HG02885 (cell line): ENCODE measurements at regions not wholly inside any gene's neighbourhood (a gene's known extent, or its start where the extent isn't known, plus 50 kb on each side); places are given as distances from the start of the nearest gene placed in this dataset.
"Not testable (repeated sequence)": the region's sequence is repeated elsewhere in the genome, so short reads cannot be mapped to it uniquely, and the experiment has no call there.

ENCODE experiments used
- ATAC-seq: cut with Tn5 transposase; IDR thresholded peaks from one replicate; pipeline ENCODE4 v1.9.1; 2021; ENCODE audit warnings: mild to moderate bottlenecking; ENCODE audit not compliant: unreplicated experiment, poor library complexity

DNA sequence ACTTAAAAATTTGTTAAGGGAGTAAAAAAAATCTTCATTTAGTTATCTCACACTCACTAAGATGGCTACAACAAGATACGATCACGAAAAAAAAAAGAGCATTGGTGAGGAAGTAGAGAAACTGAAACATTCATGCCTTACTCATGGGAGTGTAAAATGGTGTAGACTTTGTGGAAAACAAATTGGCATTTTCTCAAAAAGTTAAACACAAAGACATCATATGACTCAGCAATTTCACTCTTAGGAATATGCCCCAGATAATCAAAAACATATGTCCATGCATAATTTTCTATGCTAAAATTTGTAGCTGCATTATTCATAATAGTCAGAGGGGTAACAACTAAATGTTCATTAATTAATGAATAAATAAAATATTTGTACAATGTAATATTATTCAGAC is 120.9 kb upstream of the IRAK1BP1 start:
- ATAC-seq: no peak

DNA sequence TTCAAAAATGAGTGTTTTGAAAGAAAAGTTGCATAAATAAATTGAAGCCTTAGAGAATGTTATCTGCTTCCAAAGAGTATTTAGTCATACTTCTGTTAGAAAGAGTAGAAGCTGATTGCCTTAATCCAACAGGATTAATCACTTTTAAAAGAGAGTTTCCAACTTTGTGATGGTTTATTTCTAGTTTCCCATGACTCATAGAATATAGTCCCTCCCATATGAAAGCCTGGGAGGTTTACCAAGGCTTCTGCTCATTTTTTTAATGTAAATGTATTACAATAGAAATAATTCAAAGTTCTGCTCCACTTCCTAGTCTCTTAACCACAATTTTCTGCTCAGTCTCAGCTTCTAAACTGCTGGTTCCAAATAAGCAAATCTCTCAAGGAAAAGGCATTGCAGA is 118.0 kb upstream of the IRAK1BP1 start:
- no peak for ATAC-seq

DNA sequence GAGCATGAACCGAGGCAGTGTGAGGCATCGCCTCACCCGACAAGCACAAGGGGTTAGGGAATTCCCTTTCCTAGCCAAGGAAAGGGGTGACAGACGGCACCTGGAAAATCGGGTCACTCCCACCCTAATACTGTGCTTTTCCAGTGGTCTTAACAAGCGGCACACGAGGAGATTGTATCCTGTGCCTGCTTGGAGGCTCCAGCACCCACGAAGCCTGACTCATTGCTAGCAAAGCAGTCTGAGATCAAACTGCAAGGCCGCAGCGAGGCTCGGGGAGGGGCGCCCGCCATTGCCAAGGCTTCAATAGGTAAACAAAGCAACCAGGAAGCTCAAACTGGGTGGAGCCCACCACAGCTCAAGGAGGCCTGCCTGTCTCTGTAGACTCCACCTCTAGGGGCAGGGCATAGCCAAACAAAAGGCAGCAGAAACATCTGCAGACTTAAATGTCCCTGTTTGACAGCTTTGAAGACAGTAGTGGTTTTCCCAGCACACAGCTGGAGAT is 109.0 kb upstream of the IRAK1BP1 start:
- not testable (repeated sequence) for ATAC-seq

DNA sequence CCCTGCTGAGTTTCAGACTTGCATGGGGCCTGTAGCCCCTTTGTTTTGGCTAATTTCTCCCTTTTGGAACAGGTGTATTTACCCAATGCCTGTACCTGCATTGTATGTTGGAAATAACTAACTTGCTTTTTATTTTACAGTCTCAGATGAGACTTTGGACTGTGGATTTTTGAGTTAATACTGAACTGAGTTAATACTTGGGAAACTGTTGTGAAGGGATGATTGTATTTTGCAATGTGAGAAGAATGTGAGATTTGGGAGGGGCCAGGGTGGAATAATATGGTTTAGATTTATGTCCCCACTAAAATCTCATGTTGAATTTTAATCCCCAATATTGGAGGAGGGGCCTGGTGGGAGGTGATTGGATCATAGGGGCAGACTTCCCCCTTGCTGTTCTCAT is 99.1 kb upstream of the IRAK1BP1 start:
- ATAC-seq: no peak

DNA sequence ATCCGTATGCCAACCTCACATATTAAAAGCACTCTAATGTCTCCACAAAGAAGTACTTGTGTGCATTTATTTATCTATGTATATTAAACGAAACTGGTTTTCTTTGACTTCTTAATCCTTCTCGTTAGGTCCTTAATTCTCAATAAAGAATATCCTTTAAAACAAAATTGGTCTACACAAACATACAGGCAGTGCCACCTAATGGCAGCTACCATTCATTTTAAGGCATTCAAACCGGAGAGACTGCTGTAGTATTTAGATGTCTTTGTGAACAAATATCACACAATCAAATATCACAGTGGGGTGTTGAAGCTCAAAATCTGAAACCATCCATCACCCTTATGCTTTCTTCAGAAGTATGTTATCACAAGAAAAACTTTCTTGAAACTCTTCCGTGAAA is 96.6 kb upstream of the IRAK1BP1 start:
- no peak for ATAC-seq

DNA sequence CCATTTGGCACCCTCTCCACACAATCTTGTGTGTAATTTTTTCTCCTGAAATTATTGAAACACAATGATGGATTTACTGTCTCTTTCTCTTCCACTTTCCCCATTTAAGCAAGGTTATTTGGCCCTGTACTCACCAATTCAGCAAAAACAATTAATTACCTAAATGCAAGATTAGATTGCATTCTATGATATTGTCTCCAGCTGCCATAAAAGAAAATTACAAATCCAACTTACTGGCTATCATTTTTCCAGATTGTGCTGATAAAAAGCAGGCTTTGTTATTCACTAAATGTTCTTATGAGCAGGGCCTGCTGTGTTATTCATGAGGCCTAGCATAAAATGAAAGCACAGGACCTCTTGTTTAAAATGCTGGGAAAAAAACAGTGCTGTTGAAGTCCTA is 95.8 kb upstream of the IRAK1BP1 start:
- ATAC-seq: no peak

DNA sequence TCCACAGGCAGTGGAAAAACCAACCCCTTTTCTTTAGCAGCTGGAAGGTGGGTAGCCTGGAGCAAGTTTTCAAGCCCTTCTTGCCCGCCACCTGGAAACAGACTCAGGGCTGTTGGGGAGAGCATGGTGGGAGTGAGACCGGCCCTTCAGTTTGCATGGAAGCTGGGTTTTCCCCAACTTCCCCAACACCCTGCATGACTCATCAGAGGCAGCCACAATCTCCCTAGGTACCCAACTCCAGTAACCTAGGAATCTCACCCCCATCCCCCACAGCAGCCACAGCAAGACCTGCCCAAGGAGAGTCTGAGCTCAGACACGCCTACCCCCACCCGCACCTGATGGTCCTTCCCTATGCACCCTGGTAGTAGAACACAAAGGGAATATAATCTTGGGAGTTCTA is 86.3 kb upstream of the IRAK1BP1 start:
- no peak for ATAC-seq

DNA sequence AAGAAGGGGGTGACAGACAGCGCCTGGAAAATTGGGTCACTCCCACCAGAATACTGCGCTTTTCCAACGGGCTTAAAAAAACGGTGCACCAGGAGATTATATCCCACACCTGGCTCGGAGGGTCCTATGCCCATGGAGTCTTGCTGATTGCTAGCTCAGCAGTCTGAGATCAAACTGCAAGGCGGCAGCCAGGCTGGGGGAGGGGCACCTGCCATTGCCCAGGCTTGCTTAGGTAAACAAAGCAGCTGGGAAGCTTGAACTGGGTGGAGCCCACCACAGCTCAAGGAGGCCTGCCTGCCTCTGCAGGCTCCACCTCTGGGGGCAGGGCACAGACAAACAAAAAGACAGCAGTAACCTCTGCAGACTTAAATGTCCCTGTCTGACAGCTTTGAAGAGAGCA is 84.0 kb upstream of the IRAK1BP1 start:
- not testable (repeated sequence) for ATAC-seq

DNA sequence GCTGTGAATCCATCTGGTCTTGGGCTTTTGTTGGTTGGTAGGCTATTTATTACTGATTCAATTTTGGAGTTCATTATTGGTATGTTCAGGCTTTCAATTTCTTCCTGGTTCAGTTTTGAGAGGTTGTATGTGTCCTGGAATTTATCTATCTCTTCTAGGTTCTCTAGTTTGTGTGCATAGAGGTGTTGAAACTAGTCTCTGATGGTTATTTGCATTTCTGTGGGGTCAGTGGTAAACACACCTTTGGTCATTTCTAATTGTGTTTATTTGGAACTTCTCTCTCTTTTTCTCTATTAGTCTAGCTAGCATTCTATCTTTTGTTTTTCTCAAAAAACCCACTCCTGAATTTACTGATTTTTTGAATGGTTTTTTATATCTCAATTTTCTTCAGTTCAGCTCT is 70.1 kb upstream of the IRAK1BP1 start:
- no peak for ATAC-seq

DNA sequence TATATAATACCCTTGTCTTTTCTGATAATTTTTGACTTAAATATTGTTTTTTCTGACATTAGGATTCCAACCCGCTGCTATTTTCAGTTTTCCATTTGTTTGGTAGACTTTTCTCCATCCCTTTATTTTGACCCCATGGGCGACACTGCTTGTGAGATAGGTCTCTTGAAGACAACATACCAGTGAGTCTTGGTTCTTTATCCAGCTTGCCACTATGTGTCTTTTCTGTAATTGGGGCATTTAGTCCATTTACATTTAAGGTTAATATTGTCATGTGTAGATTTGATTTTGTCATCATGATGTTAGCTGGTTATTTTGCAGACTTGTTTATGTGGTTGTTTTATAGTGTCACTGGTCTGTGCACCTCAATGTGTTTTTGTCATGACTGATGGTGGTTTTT is 67.7 kb upstream of the IRAK1BP1 start:
- ATAC-seq: no peak

DNA sequence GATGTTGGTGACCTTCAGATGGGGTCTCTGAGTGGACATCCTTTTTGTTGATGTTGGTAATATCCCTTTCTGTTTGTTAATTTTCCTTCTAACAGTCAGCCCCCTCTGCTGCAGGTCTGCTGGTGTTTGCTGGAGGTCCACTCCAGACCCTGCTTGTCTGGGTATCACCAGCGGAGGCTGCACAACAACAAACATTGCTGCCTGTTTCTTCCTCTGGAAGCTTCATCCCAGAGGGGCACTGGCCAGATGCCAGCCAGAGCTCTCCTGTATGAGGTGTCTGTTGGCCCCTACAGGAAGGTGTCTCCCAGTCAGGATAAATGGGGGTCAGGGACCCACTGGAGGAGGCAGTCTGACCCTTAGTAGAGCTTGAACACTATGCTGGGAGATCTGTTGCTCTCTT is 60.6 kb upstream of the IRAK1BP1 start:
- ATAC-seq: not testable (repeated sequence)

DNA sequence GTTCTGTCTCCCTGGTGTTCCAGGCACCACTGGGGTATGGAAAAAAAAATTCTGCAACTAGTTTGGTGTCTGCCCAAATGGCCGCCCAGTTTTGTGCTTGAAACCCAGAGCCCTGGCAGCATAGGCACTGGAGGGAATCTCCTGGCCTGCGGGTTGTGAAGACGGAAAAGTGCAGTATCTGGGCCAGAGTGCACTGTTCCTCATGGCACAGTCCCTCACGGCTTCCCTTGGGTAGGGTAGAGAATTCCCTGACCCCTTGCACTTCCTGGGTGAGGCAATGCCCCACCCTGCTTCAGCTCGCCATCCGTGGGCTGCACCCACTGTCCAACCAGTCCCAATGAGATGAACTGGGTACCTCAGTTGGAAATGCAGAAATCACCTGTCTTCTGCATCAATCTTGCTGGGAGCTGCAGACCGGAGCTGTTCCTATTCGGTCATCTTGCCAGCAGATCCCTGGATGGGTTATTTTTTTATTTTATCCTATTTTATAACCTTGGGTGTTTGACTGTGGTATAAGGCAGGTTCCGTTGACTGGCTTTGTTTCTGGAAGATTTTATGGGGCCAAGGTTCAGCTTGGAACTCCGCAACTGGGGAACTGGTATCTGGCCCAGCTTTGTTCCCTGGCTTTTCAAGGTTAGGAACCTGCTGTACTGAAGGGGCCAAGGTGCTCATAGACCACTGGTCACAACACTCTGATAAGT is 59.5 kb upstream of the IRAK1BP1 start:
- ATAC-seq: not testable (repeated sequence)

DNA sequence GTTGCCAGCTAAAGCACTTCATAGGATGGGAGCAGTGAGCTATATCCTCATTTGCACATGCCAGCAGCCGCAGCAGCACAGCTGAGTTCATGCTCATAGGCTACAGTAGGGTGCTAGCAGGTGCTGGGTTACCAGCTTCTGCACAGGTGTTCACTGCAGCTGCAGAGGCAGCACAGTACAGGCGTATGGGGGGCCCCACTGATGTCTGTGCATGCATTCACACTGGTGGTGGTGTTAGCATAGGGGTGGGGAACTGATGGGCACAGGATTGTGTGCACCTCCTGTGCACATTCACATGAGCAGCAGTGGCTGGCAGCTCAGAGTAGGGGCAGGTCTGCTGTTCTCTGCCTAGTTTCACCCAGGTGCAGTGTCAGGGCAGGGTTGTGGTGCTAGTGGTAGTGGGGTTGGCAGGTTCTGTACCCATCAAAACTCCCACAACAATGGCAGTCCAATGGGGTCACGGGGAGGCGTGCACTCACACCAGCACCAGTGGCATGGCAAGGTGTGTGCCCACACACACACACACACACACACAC is 58.9 kb upstream of the IRAK1BP1 start:
- no peak for ATAC-seq

DNA sequence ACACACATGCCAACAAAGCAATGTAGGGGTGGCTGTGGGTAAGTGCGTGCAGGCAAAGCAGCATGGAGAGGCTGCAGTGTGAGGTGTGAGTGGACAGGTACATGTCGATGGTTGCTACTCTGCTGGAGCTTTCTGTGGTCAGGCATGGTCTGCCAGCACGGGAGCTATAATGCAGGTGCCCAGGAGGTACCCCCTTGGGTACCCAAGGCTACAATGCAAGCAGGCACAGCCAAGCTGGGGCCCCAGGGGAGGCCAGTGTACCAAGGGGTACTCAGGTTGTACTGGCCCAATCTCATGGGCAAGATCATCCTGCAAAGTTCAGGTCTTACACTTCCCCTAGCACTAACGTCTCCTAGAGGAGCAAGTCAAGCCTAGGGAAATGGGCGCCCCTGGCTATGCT is 58.4 kb upstream of the IRAK1BP1 start:
- ATAC-seq: no peak

DNA sequence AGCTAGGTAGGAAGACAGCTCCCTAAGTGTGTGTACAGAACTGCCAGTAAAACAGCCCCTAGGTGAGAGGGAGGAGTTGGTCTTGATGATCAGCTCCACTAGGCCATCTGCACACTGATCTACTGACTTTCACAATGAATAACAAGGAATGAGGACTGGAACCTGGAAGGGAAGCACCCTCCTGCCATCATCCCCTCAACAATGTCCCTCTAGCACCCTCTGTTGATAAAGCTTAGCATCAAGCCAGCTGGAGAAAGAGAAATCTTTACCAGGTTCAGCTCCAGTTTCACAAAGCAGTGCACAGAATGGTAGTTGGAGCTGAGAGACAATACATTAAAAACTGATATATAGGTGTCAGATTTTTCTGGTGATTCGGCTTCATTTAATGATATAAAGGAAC is 57.2 kb upstream of the IRAK1BP1 start:
- no peak for ATAC-seq

DNA sequence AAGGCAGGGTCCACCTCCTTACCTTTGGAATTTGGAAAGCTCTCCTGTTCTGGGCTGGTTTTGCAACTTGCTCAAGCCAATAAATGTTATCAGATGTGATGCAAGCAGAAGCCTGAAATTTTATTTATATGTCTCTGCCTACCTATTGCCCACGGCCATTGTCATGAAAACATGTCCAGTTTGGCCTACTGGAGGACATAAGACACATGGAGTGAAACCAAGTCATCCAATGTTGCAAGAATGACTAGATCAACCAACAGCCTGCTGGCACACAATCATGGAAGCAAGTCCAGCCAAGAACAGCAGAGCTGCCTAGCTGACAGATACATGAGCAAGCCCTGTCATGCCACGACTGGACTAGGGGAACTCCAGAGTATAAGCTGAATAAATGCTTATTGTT is 56.7 kb upstream of the IRAK1BP1 start:
- no peak for ATAC-seq
